ENCODE measurements at regions not wholly inside any gene's neighbourhood (a gene's known extent, or its start where the extent isn't known, plus 50 kb on each side); places are given as distances from the start of the nearest gene placed in this dataset.

GRCh38 chr17:77579682-77580081, 378.8 kb upstream of the TNRC6C start (continued):
- TF ChIP-seq ZNF133 (CRISPR knock-in tag; IDR thresholded peaks at IDR 0.05) = no peak
- no peak for TF ChIP-seq ZBTB2 (IDR thresholded peaks at IDR 0.05)
- no peak for TF ChIP-seq CBX5 (IDR thresholded peaks at IDR 0.05; ENCODE audit: borderline replicate concordance, low read depth)
- peak; percentile 73 for TF ChIP-seq ATF3 (IDR thresholded peaks at IDR 0.05)
- TF ChIP-seq ATF3 (CRISPR knock-in tag; conservative IDR thresholded peaks at IDR 0.05) = no peak
- no peak for TF ChIP-seq CEBPZ (IDR thresholded peaks at IDR 0.05; ENCODE audit: borderline replicate concordance, low read depth, low read length)
- no peak for TF ChIP-seq ZNF639 (CRISPR knock-in tag; conservative IDR thresholded peaks at IDR 0.05 in 1 of 2, IDR thresholded peaks at IDR 0.05 in 1 of 2)
- no peak for TF ChIP-seq MEIS2 (IDR thresholded peaks at IDR 0.05; ENCODE audit: partially characterized antibody)
- TF ChIP-seq ZC3H8 (IDR thresholded peaks at IDR 0.05) = no peak
- no peak for TF ChIP-seq NR0B1 (IDR thresholded peaks at IDR 0.05; ENCODE audit: partially characterized antibody)
- TF ChIP-seq ZNF449 (CRISPR knock-in tag; IDR thresholded peaks at IDR 0.05) = no peak
- no peak for TF ChIP-seq MTA2 (IDR thresholded peaks at IDR 0.05; ENCODE audit: low read depth)
- no peak for TF ChIP-seq POLR3G (IDR thresholded peaks at IDR 0.05; ENCODE audit: extremely low read depth, insufficient read length, insufficient replicate concordance)
- no peak for TF ChIP-seq NEUROD1 (IDR thresholded peaks at IDR 0.05; ENCODE audit: borderline replicate concordance, low read depth, low read length, partially characterized antibody)
- no peak for TF ChIP-seq LARP7 (IDR thresholded peaks at IDR 0.05)
- TF ChIP-seq TFAM (CRISPR knock-in tag; conservative IDR thresholded peaks at IDR 0.05) = no peak
- no peak for TF ChIP-seq POLR3A (IDR thresholded peaks at IDR 0.05; ENCODE audit: borderline replicate concordance, extremely low read depth, insufficient read depth, insufficient read length)
- TF ChIP-seq NFE2 (IDR thresholded peaks at IDR 0.05; ENCODE audit: low read depth) = 0 out of 2 replicates have a peak, but pooled peaks have one; percentile 51
- no peak for TF ChIP-seq TAF1 (IDR thresholded peaks at IDR 0.05; ENCODE audit: control insufficient read depth, extremely low read depth, insufficient read depth, low read length, severe bottlenecking)
